ENCODE measurements at regions not wholly inside any gene's neighbourhood (a gene's known extent, or its start where the extent isn't known, plus 50 kb on each side); places are given as distances from the start of the nearest gene placed in this dataset.
"Not testable (repeated sequence)": the region's sequence is repeated elsewhere in the genome, so short reads cannot be mapped to it uniquely, and the experiment has no call there.

DNA sequence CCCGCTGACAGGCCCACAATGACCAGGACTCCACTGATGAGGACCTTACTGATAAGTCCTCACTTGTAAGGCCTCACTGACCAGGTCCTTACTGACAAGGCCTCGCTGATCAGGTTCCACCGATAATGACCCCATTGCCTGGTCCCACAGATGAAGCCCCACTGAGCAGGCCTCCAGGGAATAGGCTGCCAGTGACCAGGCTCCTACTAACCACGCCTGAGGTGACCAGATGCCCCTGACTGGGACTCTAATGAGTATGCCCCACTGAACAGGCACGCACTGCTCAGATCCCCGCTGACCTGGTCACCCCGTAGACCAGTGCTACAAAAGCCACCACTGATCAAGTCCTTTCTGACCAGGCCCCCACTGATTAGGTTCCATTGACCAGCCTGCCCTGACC lies 241.2 kb downstream of the POTED start:
- TF ChIP-seq, protein P1, sequence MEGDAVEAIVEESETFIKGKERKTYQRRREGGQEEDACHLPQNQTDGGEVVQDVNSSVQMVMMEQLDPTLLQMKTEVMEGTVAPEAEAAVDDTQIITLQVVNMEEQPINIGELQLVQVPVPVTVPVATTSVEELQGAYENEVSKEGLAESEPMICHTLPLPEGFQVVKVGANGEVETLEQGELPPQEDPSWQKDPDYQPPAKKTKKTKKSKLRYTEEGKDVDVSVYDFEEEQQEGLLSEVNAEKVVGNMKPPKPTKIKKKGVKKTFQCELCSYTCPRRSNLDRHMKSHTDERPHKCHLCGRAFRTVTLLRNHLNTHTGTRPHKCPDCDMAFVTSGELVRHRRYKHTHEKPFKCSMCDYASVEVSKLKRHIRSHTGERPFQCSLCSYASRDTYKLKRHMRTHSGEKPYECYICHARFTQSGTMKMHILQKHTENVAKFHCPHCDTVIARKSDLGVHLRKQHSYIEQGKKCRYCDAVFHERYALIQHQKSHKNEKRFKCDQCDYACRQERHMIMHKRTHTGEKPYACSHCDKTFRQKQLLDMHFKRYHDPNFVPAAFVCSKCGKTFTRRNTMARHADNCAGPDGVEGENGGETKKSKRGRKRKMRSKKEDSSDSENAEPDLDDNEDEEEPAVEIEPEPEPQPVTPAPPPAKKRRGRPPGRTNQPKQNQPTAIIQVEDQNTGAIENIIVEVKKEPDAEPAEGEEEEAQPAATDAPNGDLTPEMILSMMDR (conservative IDR thresholded peaks at IDR 0.05; ENCODE audit: low read length): not testable (repeated sequence)
- not testable (repeated sequence) for TF ChIP-seq EZH2phosphoT487 (IDR thresholded peaks at IDR 0.05; ENCODE audit: borderline replicate concordance)

Data from Loucy (cell line).